ENCODE measurements at regions not wholly inside any gene's neighbourhood (a gene's known extent, or its start where the extent isn't known, plus 50 kb on each side); places are given as distances from the start of the nearest gene placed in this dataset.

DNA sequence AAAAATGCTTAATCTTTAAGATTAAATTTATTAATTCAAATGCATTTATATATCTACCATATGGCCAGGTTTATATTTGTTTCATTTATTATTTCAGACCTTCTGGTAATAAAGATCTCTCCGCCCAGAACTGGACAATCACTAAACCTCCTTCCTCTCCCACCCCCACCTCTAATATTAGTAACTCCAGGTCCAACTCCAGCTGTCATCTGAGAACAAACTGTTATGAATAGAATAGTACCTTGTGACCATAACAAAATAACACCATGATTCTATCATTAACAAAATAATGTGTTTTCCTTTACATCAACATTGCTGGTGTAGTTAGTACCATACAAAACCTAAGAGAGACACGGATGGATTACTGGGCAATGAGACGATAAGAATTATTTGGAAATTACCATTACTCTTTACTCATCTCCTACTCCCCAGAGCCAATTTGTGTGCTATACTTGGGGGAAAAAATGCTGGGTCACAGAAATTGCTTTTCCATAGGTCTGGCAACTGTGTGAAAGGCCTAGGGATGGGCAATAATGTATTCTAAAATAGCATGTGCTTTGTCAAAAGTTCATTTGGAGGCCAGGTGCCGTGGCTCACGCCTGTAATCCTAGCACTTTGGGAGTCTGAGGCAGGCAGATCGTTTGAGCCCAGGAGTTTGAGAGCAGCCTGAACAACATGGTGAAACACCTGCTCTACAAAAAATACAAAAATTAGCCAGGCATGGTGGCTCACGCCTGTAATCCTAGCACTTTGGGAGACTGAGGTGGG lies 186.1 kb downstream of the ENC1 start:
- ATAC-seq = no peak

More for the DNA sequence above, 186.1 kb downstream of the ENC1 start:
- Histone ChIP-seq H2AFZ (ENCODE audit: control insufficient read depth, low read depth, low read length) (no peak overlapping the region), H3K27ac (ENCODE audit: control insufficient read depth, insufficient read depth) (no peak overlapping the region), H3K4me3 (no peak overlapping the region), H3K27me3 (replicated peaks in 1 of 2; ENCODE audit: control insufficient read depth in 2 of 2, insufficient read depth in 2 of 2, low read length in 1 of 2) (no peaks in the 10 kb centered on the region), H3K36me3 (ENCODE audit: control insufficient read depth in 2 of 2, insufficient read depth in 2 of 2, low read length in 1 of 2) (no peaks in the 10 kb centered on the region), H3K4me2 (ENCODE audit: control insufficient read depth, insufficient read depth) (no peak overlapping the region), H3K9me3 (replicated peaks; ENCODE audit: control insufficient read depth, insufficient read depth, low read length) (peaks cover 3% of the 10 kb centered on the region; the same call in 2 of the 3 replicates), H3K9ac (ENCODE audit: control insufficient read depth, insufficient read depth, low read length) (no peak overlapping the region), H3K4me1 (ENCODE audit: control insufficient read depth, insufficient read depth, low read length) (no peaks in the 10 kb centered on the region), H3K79me2 (ENCODE audit: control insufficient read depth, insufficient read depth, low read length) (no peaks in the 10 kb centered on the region), H4K20me1 (ENCODE audit: control insufficient read depth, insufficient read depth) (no peaks in the 10 kb centered on the region)
- ChIA-PET CTCF (interaction anchor here (0.6 kb wide), 1 partner anchor 1297 kb away, joined by 3 read pairs; no protein-coding TSS in a partner anchor), RAD21 (ENCODE audit: unreplicated experiment) (no interaction called here), SMC1A (ENCODE audit: uncharacterized antibody, unreplicated experiment) (interaction anchor here (0.9 kb wide), 1 partner anchor 14 kb away, joined by 4 read pairs; no protein-coding TSS in a partner anchor), POLR2A (no interaction called here)
- DNase-seq (ENCODE audit: low read depth, low spot score) = no peak
- 49% methylated on average over 7 of the region's 7 CpGs for WGBS (ENCODE audit: insufficient coverage, insufficient replicate concordance, low lambda C conversion rate, missing lambda C conversion rate)
- TF ChIP-seq POU2F2 (IDR thresholded peaks at IDR 0.05; ENCODE audit: borderline replicate concordance, low read depth, low read length) (no peak), CBFB (IDR thresholded peaks at IDR 0.05; ENCODE audit: low read depth) (no peak), ETV6 (conservative IDR thresholded peaks at IDR 0.05 in 1 of 2, IDR thresholded peaks at IDR 0.05 in 1 of 2; ENCODE audit: borderline replicate concordance in 1 of 2, low read depth in 1 of 2) (no peak), NFYA (IDR thresholded peaks at IDR 0.05; ENCODE audit: borderline replicate concordance, low read depth, low read length) (no peak), POLR2AphosphoS5 (IDR thresholded peaks at IDR 0.05; ENCODE audit: low read length) (no peak), NFIC (IDR thresholded peaks at IDR 0.05; ENCODE audit: low read depth, low read length) (no peak), HCFC1 (IDR thresholded peaks at IDR 0.05; ENCODE audit: low read length) (no peak), ESRRA (IDR thresholded peaks at IDR 0.05; ENCODE audit: low read length) (no peak), TCF3 (IDR thresholded peaks at IDR 0.05; ENCODE audit: borderline replicate concordance, insufficient read depth, low read depth, low read length) (no peak), FOS (IDR thresholded peaks at IDR 0.05; ENCODE audit: borderline replicate concordance, extremely low read depth, insufficient read length) (no peak), DPF2 (IDR thresholded peaks at IDR 0.05) (no peak), MEF2A (IDR thresholded peaks at IDR 0.05; ENCODE audit: insufficient read depth, low read depth, low read length) (no peak), PML (IDR thresholded peaks at IDR 0.05; ENCODE audit: low read length) (no peak), SMC3 (IDR thresholded peaks at IDR 0.05; ENCODE audit: borderline replicate concordance, low read length) (no peak), KLF5 (IDR thresholded peaks at IDR 0.05; ENCODE audit: partially characterized antibody) (no peak), ZNF217 (IDR thresholded peaks at IDR 0.05) (no peak), POLR2AphosphoS2 (IDR thresholded peaks at IDR 0.05; ENCODE audit: low read depth, low read length) (no peak), EZH2 (IDR thresholded peaks at IDR 0.05; ENCODE audit: borderline replicate concordance, control insufficient read depth, low read depth, low read length) (no peak), ZBED1 (IDR thresholded peaks at IDR 0.05; ENCODE audit: borderline replicate concordance) (no peak)
- intact Hi-C loops (cut with micrococcal nuclease; ENCODE audit: unreplicated experiment) (no loop called here), in situ Hi-C loops (cut with MboI) (no loop called here)
- BruUV-seq (replicated peaks) = no TSS peak
- FAIRE-seq = no peak
